ENCODE measurements at regions not wholly inside any gene's neighbourhood (a gene's known extent, or its start where the extent isn't known, plus 50 kb on each side); places are given as distances from the start of the nearest gene placed in this dataset.
A peak's percentile ranks its signal among the peaks of the same experiment; 100 is the strongest.

DNA sequence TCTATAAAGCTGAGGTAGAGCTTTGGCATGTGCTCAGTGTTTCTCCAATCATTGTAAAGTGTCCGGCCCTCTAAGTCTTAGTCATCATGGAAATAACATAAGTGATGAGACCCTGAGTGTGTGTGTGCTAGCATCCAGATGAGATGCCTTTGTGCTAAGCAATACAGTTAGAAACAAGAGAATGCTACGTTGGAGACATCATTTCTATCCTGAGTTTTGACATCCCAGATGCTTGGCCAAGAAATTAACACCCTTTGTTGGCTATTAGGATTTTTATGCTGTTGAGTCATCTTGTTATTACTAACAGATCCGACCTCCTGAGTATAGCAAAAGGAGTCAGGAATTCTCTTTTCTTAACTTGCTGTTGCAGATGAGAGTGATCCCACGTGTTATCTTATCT is 508.0 kb downstream of the GADD45G start:
- Histone ChIP-seq H3K9ac (ENCODE audit: insufficient read length) (no peak overlapping the region), H3K36me3 (ENCODE audit: insufficient read depth, low read length) (no peaks in the 10 kb centered on the region), H3K9me3 (ENCODE audit: low read depth, low read length) (no peaks in the 10 kb centered on the region), H3K4me3 (no peak overlapping the region), H3K27ac (no peak overlapping the region)
- TF ChIP-seq EZH2 (IDR thresholded peaks at IDR 0.05) (no peak), FOXP2 (optimal IDR thresholded peaks at IDR 0.05; ENCODE audit: control extremely low read depth, extremely low read length, insufficient read depth) (no peak), POLR2AphosphoS5 (IDR thresholded peaks at IDR 0.05; ENCODE audit: borderline replicate concordance, low read depth, low read length) (no peak)
- no peak for DNase-seq (ENCODE audit: low read depth, low spot score)

DNA sequence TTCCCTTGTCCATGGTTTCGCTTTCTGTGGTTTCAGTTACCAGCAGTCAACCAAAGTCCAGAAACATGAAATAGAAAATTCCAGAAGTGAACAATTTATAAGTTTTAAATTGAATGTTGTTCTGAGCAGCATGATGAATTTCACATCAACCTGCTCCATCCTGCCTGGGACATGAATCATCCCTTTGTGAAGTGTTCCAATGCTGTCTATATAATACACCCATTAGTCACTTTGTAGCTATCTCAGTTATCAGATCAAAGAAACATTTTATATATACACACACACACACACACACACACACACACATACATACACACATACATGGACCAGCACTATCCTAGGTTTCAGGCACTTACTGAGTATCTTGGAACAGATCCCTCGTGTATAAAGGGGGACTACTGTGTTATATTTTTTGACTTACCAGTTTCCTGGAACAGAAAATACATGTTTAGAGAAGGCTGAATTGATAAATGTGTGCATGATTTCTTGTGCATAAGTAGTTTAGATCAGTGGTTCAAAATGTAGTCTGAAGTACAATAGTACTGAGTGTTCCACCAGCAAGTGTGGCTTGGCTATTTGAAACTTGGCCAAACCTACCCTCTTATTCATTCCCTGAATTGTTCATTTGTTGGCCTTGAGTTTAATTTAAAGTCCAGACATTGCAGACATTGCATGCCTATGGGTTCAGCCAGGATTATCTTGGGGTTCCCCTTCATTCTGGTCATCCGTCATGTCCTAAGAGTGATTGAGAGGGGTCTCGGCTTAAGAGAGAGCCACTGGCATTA is 510.0 kb downstream of the GADD45G start:
- no peak for TF ChIP-seq POLR2AphosphoS5 (IDR thresholded peaks at IDR 0.05; ENCODE audit: borderline replicate concordance, low read depth, low read length)
- TF ChIP-seq EZH2 (IDR thresholded peaks at IDR 0.05) = no peak
- no peak for TF ChIP-seq FOXP2 (optimal IDR thresholded peaks at IDR 0.05; ENCODE audit: control extremely low read depth, extremely low read length, insufficient read depth)
- DNase-seq (ENCODE audit: low read depth, low spot score) = no peak
- H3K27ac ChIP-seq = no peak overlapping the region
- H3K9ac ChIP-seq (ENCODE audit: insufficient read length) = no peak overlapping the region
- H3K36me3 ChIP-seq (ENCODE audit: insufficient read depth, low read length) = no peaks in the 10 kb centered on the region
- no peaks in the 10 kb centered on the region for H3K9me3 ChIP-seq (ENCODE audit: low read depth, low read length)
- H3K4me3 ChIP-seq = no peak overlapping the region

DNA sequence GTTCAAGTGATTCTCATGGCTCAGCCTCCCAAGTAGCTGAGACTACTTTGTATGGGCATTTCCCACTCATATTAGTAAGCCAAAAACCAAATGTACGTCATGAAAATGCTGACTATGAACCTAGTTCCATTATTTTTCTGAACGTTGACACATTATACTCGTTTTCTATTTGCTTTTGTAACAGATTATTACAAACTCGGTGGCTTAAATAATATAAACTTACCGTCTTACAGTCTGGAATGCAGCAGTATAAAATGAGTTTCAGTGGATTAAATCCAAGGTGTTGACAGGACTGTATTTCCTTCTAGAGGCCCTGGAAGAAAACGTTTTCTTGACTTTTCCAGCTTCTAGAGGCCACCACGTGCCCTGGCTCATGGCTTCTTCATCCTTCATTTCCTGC is 517.0 kb downstream of the GADD45G start:
- DNase-seq (ENCODE audit: low read depth, low spot score) = no peak
- TF ChIP-seq EZH2 (IDR thresholded peaks at IDR 0.05) (no peak), POLR2AphosphoS5 (IDR thresholded peaks at IDR 0.05; ENCODE audit: borderline replicate concordance, low read depth, low read length) (no peak), FOXP2 (optimal IDR thresholded peaks at IDR 0.05; ENCODE audit: control extremely low read depth, extremely low read length, insufficient read depth) (no peak)

DNA sequence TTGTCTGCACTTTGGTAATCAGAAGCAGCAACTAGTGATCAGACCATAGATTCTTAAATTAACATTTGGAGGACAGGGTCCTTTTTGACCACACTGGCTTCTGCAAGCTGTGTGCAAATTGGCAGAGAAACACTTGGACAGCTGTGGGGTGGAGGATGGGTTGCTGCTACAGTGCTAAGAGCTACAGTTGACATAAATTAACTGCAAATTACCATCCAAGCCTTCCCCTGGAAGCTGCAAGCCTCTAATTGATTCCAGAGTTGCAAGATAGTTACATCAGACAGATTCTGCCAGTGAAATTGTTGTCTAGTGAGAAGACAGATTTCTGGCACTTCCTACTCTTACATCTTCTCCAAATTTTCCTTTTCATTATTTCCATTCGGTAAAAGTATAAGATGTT is 517.7 kb downstream of the DIRAS2 start:
- peak; percentile 45 for DNase-seq (ENCODE audit: low read depth, low spot score)
- H3K27ac ChIP-seq = peak overlapping the region; percentile 99
- no peak for TF ChIP-seq EZH2 (IDR thresholded peaks at IDR 0.05)
- no peaks in the 10 kb centered on the region for H3K36me3 ChIP-seq (ENCODE audit: insufficient read depth, low read length)
- peak overlapping the region; percentile 62 for H3K9ac ChIP-seq (ENCODE audit: insufficient read length)
- H3K9me3 ChIP-seq (ENCODE audit: low read depth, low read length) = 0 out of 2 replicates have a peak, but pooled peaks cover 3% of the 10 kb centered on the region
- peak overlapping the region; percentile 64 for H3K4me3 ChIP-seq

More for the DNA sequence above, 517.0 kb downstream of the GADD45G start:
- Histone ChIP-seq H3K9me3 (ENCODE audit: low read depth, low read length) (0 out of 2 replicates have a peak, but pooled peaks cover 3% of the 10 kb centered on the region), H3K4me3 (no peak overlapping the region), H3K27ac (no peak overlapping the region), H3K36me3 (ENCODE audit: insufficient read depth, low read length) (no peaks in the 10 kb centered on the region), H3K9ac (ENCODE audit: insufficient read length) (no peak overlapping the region)

DNA sequence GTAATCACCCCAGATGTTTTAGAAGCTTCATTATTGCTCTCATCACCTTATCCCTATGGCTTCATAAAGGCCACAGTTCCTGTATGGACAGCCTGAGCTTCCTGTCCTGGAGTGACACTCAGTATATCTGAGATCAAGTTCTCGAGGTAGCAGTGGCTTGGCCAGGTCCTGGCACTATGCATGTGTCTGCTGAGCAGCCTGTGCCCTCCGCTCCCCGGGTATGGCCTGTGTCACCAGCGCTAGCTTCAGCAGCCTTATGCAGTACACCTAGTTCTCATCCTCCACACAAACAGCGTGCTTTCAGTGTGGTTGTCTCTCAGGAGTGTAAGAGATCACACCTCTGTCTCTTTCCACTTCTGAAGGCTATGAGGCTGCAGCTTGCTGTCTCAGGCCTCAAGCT is 514.7 kb downstream of the DIRAS2 start:
- no peak overlapping the region for H3K27ac ChIP-seq
- no peak for DNase-seq (ENCODE audit: low read depth, low spot score)

DNA sequence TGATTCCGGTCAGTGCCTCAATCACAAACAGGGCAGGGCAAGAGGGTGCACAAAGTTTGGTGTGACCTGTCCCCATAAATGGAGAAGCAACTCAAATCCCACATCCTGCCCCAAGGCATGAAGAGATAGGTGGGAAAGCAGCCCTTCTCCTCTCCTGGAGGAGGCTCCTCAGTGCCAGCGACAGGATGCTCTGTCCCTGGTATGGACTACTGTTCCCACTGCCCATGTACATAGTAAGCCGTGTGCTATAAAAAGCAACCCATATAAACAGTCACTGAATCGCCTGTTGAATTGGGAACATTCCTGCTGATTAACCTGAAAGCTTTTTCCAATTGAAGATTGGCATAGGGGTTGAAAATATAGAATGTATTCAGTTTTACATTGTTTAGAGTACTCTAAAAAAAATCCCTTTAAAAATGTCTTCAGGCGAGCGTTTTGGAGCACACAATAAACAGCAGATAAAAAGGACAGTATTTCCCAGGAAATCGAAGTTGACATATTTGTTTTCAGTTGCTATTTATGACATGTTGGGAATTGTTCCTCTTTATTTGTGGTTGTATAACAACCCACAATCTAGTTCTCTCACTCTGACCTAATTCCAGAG is 513.9 kb downstream of the DIRAS2 start:
- no peaks in the 10 kb centered on the region for H3K36me3 ChIP-seq (ENCODE audit: insufficient read depth, low read length)
- DNase-seq (ENCODE audit: low read depth, low spot score) = no peak
- H3K9me3 ChIP-seq (ENCODE audit: low read depth, low read length) = no peaks in the 10 kb centered on the region
- no peak for TF ChIP-seq POLR2AphosphoS5 (IDR thresholded peaks at IDR 0.05; ENCODE audit: borderline replicate concordance, low read depth, low read length)
- no peak overlapping the region for H3K9ac ChIP-seq (ENCODE audit: insufficient read length)
- H3K27ac ChIP-seq = no peak overlapping the region
- no peak overlapping the region for H3K4me3 ChIP-seq

More for the DNA sequence above, 514.7 kb downstream of the DIRAS2 start:
- no peak overlapping the region for H3K4me3 ChIP-seq
- 0 out of 2 replicates have a peak, but pooled peaks cover 3% of the 10 kb centered on the region for H3K9me3 ChIP-seq (ENCODE audit: low read depth, low read length)
- no peak overlapping the region for H3K9ac ChIP-seq (ENCODE audit: insufficient read length)
- no peak for TF ChIP-seq EZH2 (IDR thresholded peaks at IDR 0.05)
- no peak for TF ChIP-seq FOXP2 (optimal IDR thresholded peaks at IDR 0.05; ENCODE audit: control extremely low read depth, extremely low read length, insufficient read depth)
- no peak for TF ChIP-seq POLR2AphosphoS5 (IDR thresholded peaks at IDR 0.05; ENCODE audit: borderline replicate concordance, low read depth, low read length)
- no peaks in the 10 kb centered on the region for H3K36me3 ChIP-seq (ENCODE audit: insufficient read depth, low read length)

DNA sequence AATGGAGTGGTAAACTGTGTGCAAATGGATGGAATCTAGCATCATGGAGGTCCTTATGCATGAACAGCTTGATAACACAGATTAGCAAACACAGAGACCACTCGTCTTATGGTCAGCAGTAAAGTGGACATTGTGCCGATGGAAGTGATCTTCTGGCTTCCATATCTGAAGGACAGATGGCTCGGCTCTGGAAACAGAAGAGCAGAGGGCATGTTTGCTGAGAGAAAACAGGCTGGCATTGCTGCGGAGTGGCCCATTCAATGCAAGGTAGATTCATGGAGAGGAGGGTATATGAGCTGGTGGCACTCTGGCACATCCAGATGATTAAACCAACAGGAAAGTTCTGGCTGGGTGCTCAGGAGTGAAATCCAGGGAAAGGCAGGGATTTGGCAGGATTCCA is 513.2 kb downstream of the DIRAS2 start:
- Histone ChIP-seq H3K36me3 (ENCODE audit: insufficient read depth, low read length) (no peaks in the 10 kb centered on the region), H3K9me3 (ENCODE audit: low read depth, low read length) (no peaks in the 10 kb centered on the region), H3K4me3 (no peak overlapping the region), H3K27ac (no peak overlapping the region), H3K9ac (ENCODE audit: insufficient read length) (no peak overlapping the region)
- no peak for DNase-seq (ENCODE audit: low read depth, low spot score)
- TF ChIP-seq FOXP2 (optimal IDR thresholded peaks at IDR 0.05; ENCODE audit: control extremely low read depth, extremely low read length, insufficient read depth) (no peak), POLR2AphosphoS5 (IDR thresholded peaks at IDR 0.05; ENCODE audit: borderline replicate concordance, low read depth, low read length) (no peak), EZH2 (IDR thresholded peaks at IDR 0.05) (no peak)

DNA sequence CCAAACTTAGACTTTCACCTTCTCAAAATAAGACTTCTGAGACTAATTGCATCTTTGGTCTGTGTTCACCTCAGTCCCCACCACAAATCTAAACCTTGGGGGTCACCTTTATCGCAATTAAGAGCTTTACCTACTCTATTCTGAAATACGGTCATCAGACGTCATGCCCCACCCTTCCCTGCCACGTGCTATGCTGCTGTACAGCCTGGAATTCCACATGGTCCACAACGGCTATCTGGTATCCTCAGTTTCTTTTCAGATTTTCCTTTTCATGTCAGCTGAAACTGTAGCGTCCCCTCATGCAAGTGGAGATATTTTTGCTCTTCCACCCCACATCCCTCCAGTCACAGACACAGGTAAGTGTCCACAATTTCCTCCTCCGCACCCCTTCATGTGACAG is 511.1 kb downstream of the DIRAS2 start:
- no peak overlapping the region for H3K27ac ChIP-seq
- no peak for TF ChIP-seq POLR2AphosphoS5 (IDR thresholded peaks at IDR 0.05; ENCODE audit: borderline replicate concordance, low read depth, low read length)
- TF ChIP-seq FOXP2 (optimal IDR thresholded peaks at IDR 0.05; ENCODE audit: control extremely low read depth, extremely low read length, insufficient read depth) = no peak
- no peak for TF ChIP-seq EZH2 (IDR thresholded peaks at IDR 0.05)
- H3K36me3 ChIP-seq (ENCODE audit: insufficient read depth, low read length) = no peaks in the 10 kb centered on the region
- no peak overlapping the region for H3K9ac ChIP-seq (ENCODE audit: insufficient read length)
- no peak for DNase-seq (ENCODE audit: low read depth, low spot score)
- H3K4me3 ChIP-seq = no peak overlapping the region
- no peaks in the 10 kb centered on the region for H3K9me3 ChIP-seq (ENCODE audit: low read depth, low read length)
